ENCODE measurements at regions not wholly inside any gene's neighbourhood (a gene's known extent, or its start where the extent isn't known, plus 50 kb on each side); places are given as distances from the start of the nearest gene placed in this dataset.

DNA sequence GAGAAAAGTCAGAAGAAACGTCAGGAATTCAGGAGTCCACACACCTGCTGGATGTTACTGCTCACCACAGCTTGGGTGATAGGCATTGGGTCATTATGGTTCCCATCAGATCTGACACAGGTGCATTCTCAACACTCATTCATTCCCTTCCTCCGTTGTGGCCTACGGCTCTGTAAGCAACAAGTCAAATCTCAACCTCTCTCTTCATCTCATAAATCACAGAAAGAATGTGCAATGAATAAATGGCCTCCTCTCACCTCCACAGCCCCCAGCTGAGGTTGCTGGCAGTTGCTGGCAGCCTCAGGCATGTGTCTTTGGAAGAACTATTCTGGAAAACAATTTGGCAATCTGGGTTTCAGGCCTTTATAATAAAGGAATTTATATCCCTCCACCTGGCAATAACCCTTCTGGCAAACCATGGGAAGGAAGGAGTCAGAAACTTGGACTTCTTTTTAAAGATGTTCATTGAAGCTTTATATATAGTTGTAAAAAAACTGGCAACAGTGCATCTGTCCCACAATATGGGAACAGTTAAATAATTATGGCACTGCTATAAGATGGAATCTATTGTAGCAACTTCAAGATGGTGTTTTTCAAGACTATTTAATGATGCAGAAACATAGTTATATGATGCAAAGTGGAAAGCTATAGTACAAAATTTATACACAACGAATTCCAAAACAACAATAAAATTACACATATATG, 175.4 kb downstream of the ANAPC1 start:
- H3K4me3 ChIP-seq (ENCODE audit: low read length): no peak overlapping the region
- no peak overlapping the region for H3K27ac ChIP-seq (ENCODE audit: low read depth, low read length)
- no peaks in the 10 kb centered on the region for H3K27me3 ChIP-seq (ENCODE audit: control insufficient read depth, insufficient read depth, low read length, poor library complexity, severe bottlenecking)
- Mint-ChIP-seq H3K27ac (no peak overlapping the region), H3K36me3 (ENCODE audit: low read depth) (no peaks in the 10 kb centered on the region), H3K9me3 (peaks cover 13% of the 10 kb centered on the region), H3K4me1 (peaks cover 6% of the 10 kb centered on the region), H3K27me3 (ENCODE audit: insufficient read depth) (peaks cover 3% of the 10 kb centered on the region), H3K4me3 (no peak overlapping the region)
- H3K4me1 ChIP-seq (ENCODE audit: control insufficient read depth, insufficient read depth, low read length): no peaks in the 10 kb centered on the region
- WGBS, 2 experiments (ENCODE audit: insufficient coverage in 1 of 2, insufficient read length in 1 of 2): 75 to 88% methylated on average over 3 of the region's 4 CpGs
- no peak for TF ChIP-seq CTCF (conservative IDR thresholded peaks at IDR 0.05)
- H3K36me3 ChIP-seq (ENCODE audit: control insufficient read depth, insufficient read depth, low read length): no peaks in the 10 kb centered on the region
- H3K9me3 ChIP-seq (ENCODE audit: control insufficient read depth, low read length): no peaks in the 10 kb centered on the region
- no peak for DNase-seq
- H3K9ac ChIP-seq (ENCODE audit: extremely low read depth, low read length, poor library complexity, severe bottlenecking): no peak overlapping the region

- H3K4me1 Mint-ChIP-seq: peaks cover 6% of the 10 kb centered on the region
- no peak overlapping the region for H3K27ac ChIP-seq (ENCODE audit: low read depth, low read length)
- no peak for DNase-seq
- H3K36me3 Mint-ChIP-seq (ENCODE audit: low read depth): no peaks in the 10 kb centered on the region
- H3K4me3 Mint-ChIP-seq: no peak overlapping the region
- no peak overlapping the region for H3K9ac ChIP-seq (ENCODE audit: extremely low read depth, low read length, poor library complexity, severe bottlenecking)
- no peaks in the 10 kb centered on the region for H3K4me1 ChIP-seq (ENCODE audit: control insufficient read depth, insufficient read depth, low read length)
- H3K4me3 ChIP-seq (ENCODE audit: low read length): no peak overlapping the region
- H3K27me3 ChIP-seq (ENCODE audit: control insufficient read depth, insufficient read depth, low read length, poor library complexity, severe bottlenecking): no peaks in the 10 kb centered on the region
- H3K9me3 Mint-ChIP-seq: peaks cover 13% of the 10 kb centered on the region
- no peak overlapping the region for H3K27ac Mint-ChIP-seq
- H3K27me3 Mint-ChIP-seq (ENCODE audit: insufficient read depth): peaks cover 3% of the 10 kb centered on the region
- no peaks in the 10 kb centered on the region for H3K36me3 ChIP-seq (ENCODE audit: control insufficient read depth, insufficient read depth, low read length)
- no peak for TF ChIP-seq CTCF (conservative IDR thresholded peaks at IDR 0.05)
- WGBS, 2 experiments (ENCODE audit: insufficient coverage in 1 of 2, insufficient read length in 1 of 2): 89 to 100% methylated on average over 2 to 3 of the region's 3 CpGs
- no peaks in the 10 kb centered on the region for H3K9me3 ChIP-seq (ENCODE audit: control insufficient read depth, low read length)
Observed at GRCh38 chr2:111709321-111709720, 174.7 kb downstream of the ANAPC1 start.

GRCh38 chr2:111710085-111710484, 173.9 kb downstream of the ANAPC1 start:
- no peak for DNase-seq
- Mint-ChIP-seq H3K9me3 (peaks cover 13% of the 10 kb centered on the region), H3K4me3 (no peak overlapping the region), H3K27ac (no peak overlapping the region), H3K36me3 (ENCODE audit: low read depth) (no peaks in the 10 kb centered on the region), H3K27me3 (ENCODE audit: insufficient read depth) (peaks cover 3% of the 10 kb centered on the region), H3K4me1 (peaks cover 6% of the 10 kb centered on the region)
- no peak overlapping the region for H3K27ac ChIP-seq (ENCODE audit: low read depth, low read length)
- TF ChIP-seq CTCF (conservative IDR thresholded peaks at IDR 0.05): no peak
- no peak overlapping the region for H3K9ac ChIP-seq (ENCODE audit: extremely low read depth, low read length, poor library complexity, severe bottlenecking)
- H3K9me3 ChIP-seq (ENCODE audit: control insufficient read depth, low read length): no peaks in the 10 kb centered on the region
- no peaks in the 10 kb centered on the region for H3K36me3 ChIP-seq (ENCODE audit: control insufficient read depth, insufficient read depth, low read length)
- WGBS, 2 experiments (ENCODE audit: insufficient coverage in 1 of 2, insufficient read length in 1 of 2): 90 to 93% methylated on average over 5 to 6 of the region's 6 CpGs
- no peaks in the 10 kb centered on the region for H3K4me1 ChIP-seq (ENCODE audit: control insufficient read depth, insufficient read depth, low read length)
- no peaks in the 10 kb centered on the region for H3K27me3 ChIP-seq (ENCODE audit: control insufficient read depth, insufficient read depth, low read length, poor library complexity, severe bottlenecking)
- no peak overlapping the region for H3K4me3 ChIP-seq (ENCODE audit: low read length)
